GM06990 (cell line): ENCODE measurements at regions not wholly inside any gene's neighbourhood (a gene's known extent, or its start where the extent isn't known, plus 50 kb on each side); places are given as distances from the start of the nearest gene placed in this dataset.

Experiments
- DNase-seq: peaks from one replicate; pipeline ENCODE4 v3.0.0-alpha.2; 2011; ENCODE audit not compliant: insufficient read length; ENCODE audit errors: extremely low read depth
- H3K27me3 ChIP-seq: replicated peaks from 2 replicates; pipeline ENCODE4 v1.6.0; 2011; ENCODE audit warnings: low read length; ENCODE audit not compliant: control insufficient read depth, insufficient read depth
- H3K36me3 ChIP-seq: 2 replicates; pipeline ENCODE4 v1.5.1; 2011; ENCODE audit warnings: low read length; ENCODE audit not compliant: control insufficient read depth, insufficient read depth
- H3K4me3 ChIP-seq: replicated peaks from 2 replicates; pipeline ENCODE4 v1.5.1; 2011; ENCODE audit warnings: low read depth, mild to moderate bottlenecking, control low read depth, low read length
- CTCF ChIP-seq: IDR thresholded peaks from 2 replicates; pipeline ENCODE4 v1.5.1; 2011; ENCODE audit warnings: low read length, control low read depth, mild to moderate bottlenecking, inconsistent platforms; ENCODE audit not compliant: insufficient read depth, poor library complexity, severe bottlenecking

- TF ChIP-seq CTCF, result no peak
- Histone ChIP-seq H3K4me3 (no peak overlapping the region), H3K27me3 (no peaks in the 10 kb centered on the region), H3K36me3 (no peaks in the 10 kb centered on the region)
- DNase-seq, result no peak
These were observed 249.4 kb downstream of the CRPPA start for GRCh38 chr7:16171928-16172327.

GRCh38 chr7:16170671-16171070 lies 250.7 kb downstream of the CRPPA start:
- Histone ChIP-seq H3K27me3 (no peaks in the 10 kb centered on the region), H3K36me3 (no peaks in the 10 kb centered on the region), H3K4me3 (no peak overlapping the region)
- DNase-seq, result no peak
- no peak for TF ChIP-seq CTCF

GRCh38 chr7:16169537-16169936 lies 251.8 kb downstream of the CRPPA start:
- TF ChIP-seq CTCF, result no peak
- Histone ChIP-seq H3K27me3 (no peaks in the 10 kb centered on the region), H3K4me3 (no peak overlapping the region), H3K36me3 (no peaks in the 10 kb centered on the region)
- no peak for DNase-seq

- no peak overlapping the region for H3K4me3 ChIP-seq
- TF ChIP-seq CTCF, result no peak
- H3K27me3 ChIP-seq, result no peaks in the 10 kb centered on the region
- DNase-seq, result no peak
- no peaks in the 10 kb centered on the region for H3K36me3 ChIP-seq
These were observed 253.8 kb downstream of the CRPPA start for GRCh38 chr7:16167526-16167925.

DNA sequence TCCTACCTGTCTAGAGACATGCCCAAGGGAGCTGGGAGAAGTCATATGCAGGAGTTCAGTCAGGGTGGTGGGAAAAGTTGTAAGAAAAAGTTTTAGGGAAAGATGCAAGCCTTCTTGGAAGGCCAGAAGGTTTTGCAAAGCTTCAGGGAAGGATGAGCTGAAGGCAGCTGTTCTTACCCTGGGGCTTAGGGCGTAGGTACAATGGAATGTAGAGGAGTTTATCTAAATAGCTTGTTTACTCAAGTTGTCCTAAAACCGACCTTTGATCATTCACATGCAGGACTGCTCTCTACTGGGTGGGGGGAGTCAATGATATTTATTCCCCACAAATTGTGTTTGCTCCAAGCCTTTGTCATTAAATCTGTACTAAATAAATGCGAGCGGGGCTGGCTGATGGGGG lies 277.0 kb downstream of the CRPPA start:
- H3K4me3 ChIP-seq, result no peak overlapping the region
- no peaks in the 10 kb centered on the region for H3K27me3 ChIP-seq
- DNase-seq, result no peak
- no peaks in the 10 kb centered on the region for H3K36me3 ChIP-seq
- no peak for TF ChIP-seq CTCF

DNA sequence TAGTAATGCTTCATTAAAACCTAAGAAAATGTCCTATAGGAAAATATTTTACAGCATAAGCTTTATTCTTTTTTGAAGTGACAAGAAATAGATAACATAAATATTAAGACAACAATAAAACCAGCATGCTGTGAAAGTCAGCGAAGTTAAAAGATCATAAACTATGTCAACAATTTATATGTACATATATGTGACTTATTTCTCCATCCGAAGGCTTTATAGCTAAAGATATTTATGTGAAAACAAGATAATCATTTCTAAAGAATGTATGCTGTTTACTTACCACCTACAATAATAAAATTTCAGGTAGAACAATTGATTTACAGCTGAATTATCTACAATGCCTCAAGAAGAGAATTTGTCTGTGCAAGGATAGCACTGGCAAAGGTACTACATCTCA lies 283.4 kb downstream of the CRPPA start:
- DNase-seq, result no peak

More for the DNA sequence above, 283.4 kb downstream of the CRPPA start:
- Histone ChIP-seq H3K36me3 (no peaks in the 10 kb centered on the region), H3K27me3 (no peaks in the 10 kb centered on the region), H3K4me3 (no peak overlapping the region)
- no peak for TF ChIP-seq CTCF
